H9 (cell line): ENCODE measurements at regions not wholly inside any gene's neighbourhood (a gene's known extent, or its start where the extent isn't known, plus 50 kb on each side); places are given as distances from the start of the nearest gene placed in this dataset.
"Not testable (repeated sequence)": the region's sequence is repeated elsewhere in the genome, so short reads cannot be mapped to it uniquely, and the experiment has no call there.

Experiments
- DNase-seq: peaks from one replicate; pipeline ENCODE4 v3.0.0-alpha.2; 2017
- H2AFZ ChIP-seq: one replicate; pipeline ENCODE4 v1.6.1; 2013; ENCODE audit warnings: mild to moderate bottlenecking, low read length, control low read depth, moderate library complexity
- H2AK5ac ChIP-seq: 2 replicates; pipeline ENCODE4 v1.6.1; 2013; ENCODE audit warnings: low read length, control low read depth, mixed read lengths; ENCODE audit not compliant: insufficient read length
- H2BK120ac ChIP-seq: one replicate; pipeline ENCODE4 v1.6.1; 2013; ENCODE audit warnings: low read depth, mild to moderate bottlenecking, low read length, control low read depth, inconsistent platforms; ENCODE audit not compliant: poor library complexity, severe bottlenecking
- H2BK12ac ChIP-seq: 2 replicates; pipeline ENCODE4 v1.6.1; 2013; ENCODE audit warnings: low read length, control low read depth, mixed read lengths, low read depth; ENCODE audit not compliant: insufficient read length
- H2BK15ac ChIP-seq: 2 replicates; pipeline ENCODE4 v1.6.1; 2013; ENCODE audit warnings: low read depth, low read length, control low read depth
- H2BK20ac ChIP-seq: one replicate; pipeline ENCODE4 v1.6.1; 2013; ENCODE audit warnings: low read depth, mild to moderate bottlenecking, low read length, control low read depth, inconsistent platforms; ENCODE audit not compliant: poor library complexity, severe bottlenecking
- H2BK5ac ChIP-seq: 2 replicates; pipeline ENCODE4 v1.6.1; 2013; ENCODE audit warnings: low read length, control low read depth, mixed read lengths; ENCODE audit not compliant: insufficient read length
- H3K14ac ChIP-seq: 2 replicates; pipeline ENCODE4 v1.6.1; 2013; ENCODE audit warnings: low read length, control low read depth; ENCODE audit not compliant: insufficient read depth
- H3K18ac ChIP-seq: 2 replicates; pipeline ENCODE4 v1.6.1; 2013; ENCODE audit warnings: low read depth, mild to moderate bottlenecking, mixed read lengths, low read length, control low read depth; ENCODE audit not compliant: insufficient read length
- H3K23ac ChIP-seq: 2 replicates; pipeline ENCODE4 v1.6.1; 2013; ENCODE audit warnings: low read length, control low read depth, mixed read lengths, low read depth; ENCODE audit not compliant: insufficient read length
- H3K23me2 ChIP-seq: 2 replicates; pipeline ENCODE4 v1.6.1; 2013; ENCODE audit warnings: low read depth, mild to moderate bottlenecking, mixed read lengths, low read length, control low read depth; ENCODE audit not compliant: insufficient read length, poor library complexity, severe bottlenecking
- H3K27ac ChIP-seq: 2 replicates; pipeline ENCODE4 v1.5.1; 2013; ENCODE audit warnings: low read length, control low read depth, mixed read lengths, low read depth; ENCODE audit not compliant: insufficient read length
- H3K27me3 ChIP-seq: 2 replicates; pipeline ENCODE4 v1.6.1; 2013; ENCODE audit warnings: low read length, control low read depth, inconsistent platforms; ENCODE audit not compliant: insufficient read depth
- H3K4ac ChIP-seq: 2 replicates; pipeline ENCODE4 v1.6.1; 2013; ENCODE audit warnings: low read depth, mild to moderate bottlenecking, control low read depth, inconsistent platforms, low read length, moderate library complexity
- H3K4me1 ChIP-seq: 2 replicates; pipeline ENCODE4 v1.6.1; 2013; ENCODE audit warnings: low read length, control low read depth, inconsistent platforms; ENCODE audit not compliant: insufficient read depth
- H3K4me2 ChIP-seq: 2 replicates; pipeline ENCODE4 v1.6.1; 2013; ENCODE audit warnings: low read length, control low read depth, mixed read lengths; ENCODE audit not compliant: insufficient read length, insufficient read depth
- H3K56ac ChIP-seq: 2 replicates; pipeline ENCODE4 v1.6.1; 2013; ENCODE audit warnings: low read depth, mild to moderate bottlenecking, mixed read lengths, low read length, control low read depth; ENCODE audit not compliant: insufficient read length
- H3K79me1 ChIP-seq: 2 replicates; pipeline ENCODE4 v1.6.1; 2013; ENCODE audit warnings: low read depth, mild to moderate bottlenecking, moderate library complexity, low read length, control low read depth, inconsistent platforms; ENCODE audit not compliant: insufficient read depth, poor library complexity, severe bottlenecking
- H3K79me2 ChIP-seq: 2 replicates; pipeline ENCODE4 v1.6.1; 2013; ENCODE audit warnings: low read length, control low read depth, inconsistent platforms; ENCODE audit not compliant: insufficient read depth
- H3K9ac ChIP-seq: 2 replicates; pipeline ENCODE4 v1.6.1; 2013; ENCODE audit warnings: low read length, control low read depth, mixed read lengths; ENCODE audit not compliant: insufficient read length; ENCODE audit errors: extremely low read depth
- H3K9me3 ChIP-seq: one replicate; pipeline ENCODE4 v1.6.1; 2013; ENCODE audit warnings: low read depth, low read length, inconsistent platforms; ENCODE audit not compliant: control insufficient read depth
- H3T11ph ChIP-seq: one replicate; pipeline ENCODE4 v1.6.1; 2013; ENCODE audit warnings: mild to moderate bottlenecking, low read length, control low read depth, inconsistent platforms
- H4K20me1 ChIP-seq: one replicate; pipeline ENCODE4 v1.6.1; 2013; ENCODE audit not compliant: control insufficient read depth, insufficient read length, insufficient read depth
- H4K5ac ChIP-seq: 2 replicates; pipeline ENCODE4 v1.6.1; 2013; ENCODE audit warnings: low read depth, mild to moderate bottlenecking, mixed read lengths, low read length, control low read depth; ENCODE audit not compliant: insufficient read length
- H4K8ac ChIP-seq: replicated peaks from 2 replicates; pipeline ENCODE4 v1.6.1; 2013; ENCODE audit warnings: low read length, control low read depth, mixed read lengths, low read depth; ENCODE audit not compliant: insufficient read length
- H4K91ac ChIP-seq: 2 replicates; pipeline ENCODE4 v1.6.1; 2013; ENCODE audit warnings: low read depth, mild to moderate bottlenecking, moderate library complexity, mixed read lengths, low read length, control low read depth; ENCODE audit not compliant: insufficient read length
- H3K27ac Mint-ChIP-seq, 3 experiments: 2 replicates in 2 of 3; 3 replicates in 1 of 3; pipeline ENCODE4 v1.8.0; 2020 to 2021; ENCODE audit warnings: mixed read lengths in 3 of 3, mild to moderate bottlenecking in 1 of 3, moderate library complexity in 1 of 3
- H3K27me3 Mint-ChIP-seq: 2 replicates; pipeline ENCODE4 v1.8.0; 2021; ENCODE audit warnings: low read depth, mild to moderate bottlenecking, moderate library complexity, mixed read lengths
- H3K36me3 Mint-ChIP-seq, 3 experiments: 2 replicates in 2 of 3; 3 replicates in 1 of 3; pipeline ENCODE4 v1.8.0; 2020 to 2021; ENCODE audit warnings: low read depth in 3 of 3, mixed read lengths in 3 of 3; ENCODE audit not compliant: insufficient read depth in 1 of 3
- H3K4me1 Mint-ChIP-seq, 2 experiments: 2 replicates each; pipeline ENCODE4 v1.8.0; 2020; ENCODE audit warnings: mixed read lengths in 2 of 2
- H3K4me3 Mint-ChIP-seq, 2 experiments: 2 replicates in 1 of 2; 3 replicates in 1 of 2; pipeline ENCODE4 v1.8.0; 2020 to 2021; ENCODE audit warnings: mild to moderate bottlenecking in 2 of 2, mixed read lengths in 2 of 2, moderate library complexity in 1 of 2
- H3K9me3 Mint-ChIP-seq, 2 experiments: 2 replicates in 1 of 2; 3 replicates in 1 of 2; pipeline ENCODE4 v1.8.0; 2020; ENCODE audit warnings: mild to moderate bottlenecking in 2 of 2, mixed read lengths in 2 of 2, moderate library complexity in 1 of 2
- WGBS: extraction: QIAGEN DNeasy Blood & Tissue Kit; methylation state at CpG from one replicate; pipeline ENCODE4 v1.1.7; 2013; ENCODE audit warnings: missing lambda C conversion rate, low lambda C conversion rate, mixed read lengths; ENCODE audit not compliant: insufficient read length; ENCODE audit errors: extremely low coverage; 5-methylcytosine and 5-hydroxymethylcytosine counted together
- TF ChIP-seq, protein P1 (sequence below): fragments of 200-600 bp; sonication (generic); conservative IDR thresholded peaks from 3 replicates; pipeline ENCODE4 v1.8.0; 2021; ENCODE audit warnings: antibody characterized with exemption, mild to moderate bottlenecking

DNA sequence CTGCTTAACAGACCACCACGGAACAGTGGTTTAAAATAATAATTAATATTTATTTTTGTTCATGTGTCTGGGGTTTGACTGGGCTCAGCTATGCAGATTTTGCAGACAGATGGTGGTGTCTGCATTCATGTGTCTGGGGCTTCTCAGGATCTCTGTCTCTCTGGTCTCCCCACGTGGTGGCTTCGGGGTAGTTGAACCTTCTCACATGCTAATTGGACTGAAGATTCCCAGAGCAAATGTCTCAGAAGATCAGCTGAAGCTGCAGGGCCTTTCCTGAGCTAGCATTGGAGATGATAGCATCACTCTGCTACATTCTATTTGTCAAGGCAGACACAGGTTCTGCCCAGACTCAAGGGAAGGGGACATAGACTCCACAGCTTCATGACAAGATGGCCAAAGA lies 109.1 kb upstream of the DNAH14 start:
- H4K91ac ChIP-seq, result no peak overlapping the region
- no peak overlapping the region for H2BK5ac ChIP-seq
- H3T11ph ChIP-seq, result no peak overlapping the region
- no peak overlapping the region for H3K14ac ChIP-seq
- TF ChIP-seq, protein P1, sequence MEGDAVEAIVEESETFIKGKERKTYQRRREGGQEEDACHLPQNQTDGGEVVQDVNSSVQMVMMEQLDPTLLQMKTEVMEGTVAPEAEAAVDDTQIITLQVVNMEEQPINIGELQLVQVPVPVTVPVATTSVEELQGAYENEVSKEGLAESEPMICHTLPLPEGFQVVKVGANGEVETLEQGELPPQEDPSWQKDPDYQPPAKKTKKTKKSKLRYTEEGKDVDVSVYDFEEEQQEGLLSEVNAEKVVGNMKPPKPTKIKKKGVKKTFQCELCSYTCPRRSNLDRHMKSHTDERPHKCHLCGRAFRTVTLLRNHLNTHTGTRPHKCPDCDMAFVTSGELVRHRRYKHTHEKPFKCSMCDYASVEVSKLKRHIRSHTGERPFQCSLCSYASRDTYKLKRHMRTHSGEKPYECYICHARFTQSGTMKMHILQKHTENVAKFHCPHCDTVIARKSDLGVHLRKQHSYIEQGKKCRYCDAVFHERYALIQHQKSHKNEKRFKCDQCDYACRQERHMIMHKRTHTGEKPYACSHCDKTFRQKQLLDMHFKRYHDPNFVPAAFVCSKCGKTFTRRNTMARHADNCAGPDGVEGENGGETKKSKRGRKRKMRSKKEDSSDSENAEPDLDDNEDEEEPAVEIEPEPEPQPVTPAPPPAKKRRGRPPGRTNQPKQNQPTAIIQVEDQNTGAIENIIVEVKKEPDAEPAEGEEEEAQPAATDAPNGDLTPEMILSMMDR, result no peak
- Mint-ChIP-seq H3K4me3 (no peak overlapping the region), H3K27ac (no peak overlapping the region), H3K9me3 (peaks cover 41 to 45% of the 10 kb centered on the region in 2 experiments), H3K27me3 (peaks cover 3% of the 10 kb centered on the region), H3K4me1 (peaks cover 0 to 3% of the 10 kb centered on the region in 2 experiments; a peak in 1 of 4 replicates), H3K36me3 (peaks cover 11 to 23% (median 13%) of the 10 kb centered on the region in 3 experiments)
- no peak overlapping the region for H3K9ac ChIP-seq
- H3K9me3 ChIP-seq, result peaks cover 24% of the 10 kb centered on the region
- DNase-seq, result no peak
- H2BK20ac ChIP-seq, result no peak overlapping the region
- no peak overlapping the region for H3K4me2 ChIP-seq
- no peak overlapping the region for H2BK15ac ChIP-seq
- no peak overlapping the region for H2BK12ac ChIP-seq
- H2AFZ ChIP-seq, result no peak overlapping the region
- H4K20me1 ChIP-seq, result no peaks in the 10 kb centered on the region
- no peak overlapping the region for H3K23ac ChIP-seq
- H4K8ac ChIP-seq, result no peak overlapping the region
- H3K79me1 ChIP-seq, result no peaks in the 10 kb centered on the region
- H3K4me1 ChIP-seq, result no peaks in the 10 kb centered on the region
- no peaks in the 10 kb centered on the region for H3K79me2 ChIP-seq
- no peak overlapping the region for H3K4ac ChIP-seq
- H2BK120ac ChIP-seq, result no peak overlapping the region
- no peaks in the 10 kb centered on the region for H3K23me2 ChIP-seq
- no peak overlapping the region for H4K5ac ChIP-seq
- no peak overlapping the region for H2AK5ac ChIP-seq
- no CpG with 5 or more reads among the region's 3 CpGs for WGBS
- H3K56ac ChIP-seq, result no peak overlapping the region
- H3K18ac ChIP-seq, result no peak overlapping the region
- no peak overlapping the region for H3K27ac ChIP-seq
- H3K27me3 ChIP-seq, result no peaks in the 10 kb centered on the region

DNA sequence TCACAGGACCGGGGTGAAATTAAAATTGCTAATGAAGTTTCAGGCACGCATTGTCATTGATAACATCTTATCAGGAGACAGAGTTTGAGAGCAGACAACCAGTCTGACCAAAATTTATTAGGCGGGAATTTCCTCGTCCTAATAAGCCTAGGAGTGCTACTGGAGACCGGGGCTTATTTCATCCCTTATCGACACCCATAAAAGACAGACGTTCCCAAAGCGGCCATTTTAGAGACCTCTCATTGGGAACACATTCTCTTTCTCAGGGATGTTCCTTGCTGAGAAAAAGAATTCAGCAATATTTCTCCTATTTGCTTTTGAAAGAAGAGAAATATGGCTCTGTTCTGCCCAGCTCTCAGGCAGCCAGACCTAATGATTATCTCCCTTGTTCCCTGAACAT lies 107.7 kb upstream of the DNAH14 start:
- not testable (repeated sequence) for H3K79me1 ChIP-seq, H3K27ac Mint-ChIP-seq

More for the DNA sequence above, 107.7 kb upstream of the DNAH14 start:
- peaks cover 11 to 23% (median 13%) of the 10 kb centered on the region in 3 experiments for H3K36me3 Mint-ChIP-seq
- H3K27me3 ChIP-seq, H3K27ac ChIP-seq, H3K9ac ChIP-seq, H4K20me1 ChIP-seq, H3K4ac ChIP-seq, H2BK12ac ChIP-seq, H4K5ac ChIP-seq, H3K56ac ChIP-seq, H2BK20ac ChIP-seq, H3K4me1 ChIP-seq, H4K8ac ChIP-seq, H3K23ac ChIP-seq, H2AFZ ChIP-seq, H3K79me2 ChIP-seq, H2BK5ac ChIP-seq, DNase-seq, H4K91ac ChIP-seq, H2BK15ac ChIP-seq, H3K23me2 ChIP-seq, H3K18ac ChIP-seq, H3K14ac ChIP-seq, H3K27me3 Mint-ChIP-seq, H3K4me1 Mint-ChIP-seq, H2BK120ac ChIP-seq, H3K4me2 ChIP-seq, H3T11ph ChIP-seq, H2AK5ac ChIP-seq, H3K4me3 Mint-ChIP-seq: not testable (repeated sequence)
- no CpG with 5 or more reads among the region's 8 CpGs for WGBS
- H3K9me3 Mint-ChIP-seq, result peaks cover 41 to 47% of the 10 kb centered on the region in 2 experiments
- H3K9me3 ChIP-seq, result peaks cover 24% of the 10 kb centered on the region
